Ishikawa (cell line): ENCODE measurements at regions not wholly inside any gene's neighbourhood (a gene's known extent, or its start where the extent isn't known, plus 50 kb on each side); places are given as distances from the start of the nearest gene placed in this dataset.

ENCODE experiments used
- CEBPB ChIP-seq: IDR thresholded peaks from 2 replicates; pipeline ENCODE4 v1.6.1; 2012
- CREB1 ChIP-seq: IDR thresholded peaks from 2 replicates; pipeline ENCODE4 v1.6.1; 2012; ENCODE audit warnings: low read depth
- EGR1 ChIP-seq: IDR thresholded peaks from 2 replicates; pipeline ENCODE4 v1.6.1; 2012
- EP300 ChIP-seq: IDR thresholded peaks from 2 replicates; pipeline ENCODE4 v1.6.1; 2012; ENCODE audit warnings: borderline replicate concordance
- FOXM1 ChIP-seq: IDR thresholded peaks from 2 replicates; pipeline ENCODE4 v1.6.1; 2012; ENCODE audit warnings: low read depth, borderline replicate concordance
- NFIC ChIP-seq: IDR thresholded peaks from 2 replicates; pipeline ENCODE4 v1.6.1; 2012
- RAD21 ChIP-seq: IDR thresholded peaks from 2 replicates; pipeline ENCODE4 v1.6.1; 2012; ENCODE audit warnings: low read depth
- TAF1 ChIP-seq: IDR thresholded peaks from 2 replicates; pipeline ENCODE4 v1.6.1; 2012; ENCODE audit warnings: low read depth, mild to moderate bottlenecking
- TCF12 ChIP-seq: IDR thresholded peaks from 2 replicates; pipeline ENCODE4 v1.6.1; 2012; ENCODE audit warnings: low read depth
- TEAD4 ChIP-seq: IDR thresholded peaks from 2 replicates; pipeline ENCODE4 v1.6.1; 2012
- YY1 ChIP-seq: IDR thresholded peaks from 2 replicates; pipeline ENCODE4 v1.6.1; 2012; ENCODE audit warnings: low read depth
- ZBTB7A ChIP-seq: IDR thresholded peaks from 2 replicates; pipeline ENCODE4 v1.6.1; 2012; ENCODE audit warnings: low read depth
- TF ChIP-seq, protein P1 (sequence below): IDR thresholded peaks from 2 replicates; pipeline ENCODE4 v1.6.1; 2012; ENCODE audit warnings: low read depth, mild to moderate bottlenecking
- TF ChIP-seq, protein P2 (sequence below): IDR thresholded peaks from 2 replicates; pipeline ENCODE4 v1.6.1; 2012
- TF ChIP-seq, protein P3 (sequence below): IDR thresholded peaks from 2 replicates; pipeline ENCODE4 v1.6.1; 2012

DNA sequence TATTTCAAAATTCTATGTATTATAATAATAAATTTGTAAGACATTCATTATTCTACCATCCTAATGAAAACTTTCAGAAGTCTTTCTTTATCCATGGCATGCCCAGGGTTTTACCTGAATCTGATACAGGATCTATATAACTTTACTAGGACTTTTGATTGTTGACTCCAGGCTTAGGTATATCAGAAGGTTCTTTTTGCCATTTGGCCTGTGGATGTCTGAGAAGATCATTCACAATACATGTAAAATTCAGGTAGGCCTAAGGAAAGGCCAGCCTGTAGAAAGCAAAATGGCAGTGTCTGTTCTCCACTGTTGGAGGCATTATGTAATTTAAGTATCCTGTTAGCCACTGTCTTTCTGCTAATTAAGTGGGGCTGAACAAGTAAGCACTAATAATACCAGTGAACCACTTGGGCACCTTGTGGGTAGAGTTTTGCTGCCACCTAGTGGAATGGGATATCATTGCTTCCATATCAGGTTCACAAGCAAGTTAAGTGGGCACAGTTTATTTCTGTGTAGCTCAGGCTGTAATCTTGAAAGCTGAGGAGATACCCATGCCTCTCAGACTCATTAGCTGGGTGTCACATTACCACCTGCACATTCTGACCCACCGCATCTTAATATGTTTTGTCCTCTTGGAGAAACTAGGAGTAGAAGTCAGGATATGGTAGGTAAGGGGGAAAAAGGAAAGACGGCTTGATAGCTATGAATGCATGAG lies 105.5 kb downstream of the SEPTIN7 start:
- TF ChIP-seq FOXM1 (no peak), CEBPB (no peak), ZBTB7A (no peak), RAD21 (peak; percentile 91)
- TF ChIP-seq, protein P1, sequence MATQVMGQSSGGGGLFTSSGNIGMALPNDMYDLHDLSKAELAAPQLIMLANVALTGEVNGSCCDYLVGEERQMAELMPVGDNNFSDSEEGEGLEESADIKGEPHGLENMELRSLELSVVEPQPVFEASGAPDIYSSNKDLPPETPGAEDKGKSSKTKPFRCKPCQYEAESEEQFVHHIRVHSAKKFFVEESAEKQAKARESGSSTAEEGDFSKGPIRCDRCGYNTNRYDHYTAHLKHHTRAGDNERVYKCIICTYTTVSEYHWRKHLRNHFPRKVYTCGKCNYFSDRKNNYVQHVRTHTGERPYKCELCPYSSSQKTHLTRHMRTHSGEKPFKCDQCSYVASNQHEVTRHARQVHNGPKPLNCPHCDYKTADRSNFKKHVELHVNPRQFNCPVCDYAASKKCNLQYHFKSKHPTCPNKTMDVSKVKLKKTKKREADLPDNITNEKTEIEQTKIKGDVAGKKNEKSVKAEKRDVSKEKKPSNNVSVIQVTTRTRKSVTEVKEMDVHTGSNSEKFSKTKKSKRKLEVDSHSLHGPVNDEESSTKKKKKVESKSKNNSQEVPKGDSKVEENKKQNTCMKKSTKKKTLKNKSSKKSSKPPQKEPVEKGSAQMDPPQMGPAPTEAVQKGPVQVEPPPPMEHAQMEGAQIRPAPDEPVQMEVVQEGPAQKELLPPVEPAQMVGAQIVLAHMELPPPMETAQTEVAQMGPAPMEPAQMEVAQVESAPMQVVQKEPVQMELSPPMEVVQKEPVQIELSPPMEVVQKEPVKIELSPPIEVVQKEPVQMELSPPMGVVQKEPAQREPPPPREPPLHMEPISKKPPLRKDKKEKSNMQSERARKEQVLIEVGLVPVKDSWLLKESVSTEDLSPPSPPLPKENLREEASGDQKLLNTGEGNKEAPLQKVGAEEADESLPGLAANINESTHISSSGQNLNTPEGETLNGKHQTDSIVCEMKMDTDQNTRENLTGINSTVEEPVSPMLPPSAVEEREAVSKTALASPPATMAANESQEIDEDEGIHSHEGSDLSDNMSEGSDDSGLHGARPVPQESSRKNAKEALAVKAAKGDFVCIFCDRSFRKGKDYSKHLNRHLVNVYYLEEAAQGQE, result no peak
- TF ChIP-seq, protein P2, sequence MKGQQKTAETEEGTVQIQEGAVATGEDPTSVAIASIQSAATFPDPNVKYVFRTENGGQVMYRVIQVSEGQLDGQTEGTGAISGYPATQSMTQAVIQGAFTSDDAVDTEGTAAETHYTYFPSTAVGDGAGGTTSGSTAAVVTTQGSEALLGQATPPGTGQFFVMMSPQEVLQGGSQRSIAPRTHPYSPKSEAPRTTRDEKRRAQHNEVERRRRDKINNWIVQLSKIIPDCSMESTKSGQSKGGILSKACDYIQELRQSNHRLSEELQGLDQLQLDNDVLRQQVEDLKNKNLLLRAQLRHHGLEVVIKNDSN, result no peak

DNA sequence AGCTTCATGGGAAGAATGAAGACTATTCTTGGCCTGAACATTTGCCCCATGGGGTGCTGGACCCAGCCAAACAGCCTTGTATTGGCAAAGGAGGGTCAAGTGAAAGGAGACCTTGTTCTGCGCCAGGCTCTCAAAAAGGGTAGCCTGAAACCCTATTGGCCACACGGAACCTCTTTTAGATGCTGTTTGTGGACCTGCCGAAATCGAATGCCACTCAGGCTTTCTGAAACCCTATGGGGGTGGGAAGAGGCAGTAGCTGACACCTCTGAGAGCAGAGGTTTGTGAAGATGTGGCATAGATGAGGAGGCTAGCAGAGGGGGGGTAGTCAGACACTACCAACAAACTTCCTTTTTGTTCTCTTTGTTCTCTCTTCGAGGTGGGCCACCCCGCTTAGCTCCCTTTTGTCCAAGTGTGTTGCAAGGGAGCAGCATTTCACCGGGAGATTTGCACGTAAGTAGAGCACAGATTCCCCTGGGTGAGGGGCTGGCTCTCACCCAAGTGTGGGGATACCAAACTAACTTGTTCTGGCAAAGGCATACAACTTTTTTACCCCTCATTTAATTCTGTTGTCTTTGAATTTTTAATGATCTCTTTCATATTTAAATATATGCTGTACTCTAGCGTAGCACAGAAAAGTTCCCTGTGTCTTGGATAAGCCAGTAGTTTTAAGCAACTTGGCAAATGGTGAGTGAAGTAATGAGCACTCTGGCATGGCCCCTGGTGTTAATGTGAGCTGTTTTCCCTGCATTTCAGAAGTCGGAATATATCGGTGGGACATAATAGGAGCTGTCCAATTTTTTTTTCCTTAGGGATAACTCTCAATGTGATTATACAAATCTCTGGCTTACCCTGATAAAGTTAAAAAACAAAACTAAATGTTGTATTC lies 107.7 kb downstream of the SEPTIN7 start:
- TF ChIP-seq, protein P2, result no peak
- TF ChIP-seq YY1 (no peak), RAD21 (no peak), CEBPB (no peak), TAF1 (no peak)
- TF ChIP-seq, protein P1, result no peak
- TF ChIP-seq, protein P3, sequence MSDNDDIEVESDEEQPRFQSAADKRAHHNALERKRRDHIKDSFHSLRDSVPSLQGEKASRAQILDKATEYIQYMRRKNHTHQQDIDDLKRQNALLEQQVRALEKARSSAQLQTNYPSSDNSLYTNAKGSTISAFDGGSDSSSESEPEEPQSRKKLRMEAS, result no peak

DNA sequence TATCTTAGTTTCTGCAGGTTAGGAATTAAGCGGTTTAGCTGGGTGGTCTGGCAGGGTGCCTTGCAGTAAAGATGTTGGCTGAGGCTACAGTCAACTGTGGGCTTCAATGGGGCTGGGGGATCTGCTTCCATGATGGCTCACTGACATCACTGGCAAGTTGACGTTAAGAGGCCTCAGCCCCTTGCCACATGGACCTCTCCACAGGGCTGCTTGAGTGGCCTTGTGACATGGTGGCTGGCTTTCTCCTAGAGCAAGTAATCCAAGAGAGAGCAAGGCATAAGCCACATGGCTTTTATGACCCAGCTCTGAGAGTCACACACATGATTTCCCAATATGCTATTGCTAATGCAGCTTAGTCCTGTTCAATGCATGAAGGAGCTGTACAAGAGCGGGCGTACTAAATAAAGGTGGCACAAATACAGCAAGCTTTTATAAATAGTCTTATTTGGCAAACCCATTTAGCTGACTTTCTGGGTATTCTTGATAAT lies 109.1 kb downstream of the SEPTIN7 start:
- TF ChIP-seq EGR1, result no peak
- no peak for TF ChIP-seq CEBPB
- no peak for TF ChIP-seq ZBTB7A
- no peak for TF ChIP-seq TCF12
- no peak for TF ChIP-seq TAF1
- no peak for TF ChIP-seq TEAD4
- TF ChIP-seq, protein P1, result no peak
- TF ChIP-seq, protein P2, result no peak
- TF ChIP-seq, protein P3, result no peak
- TF ChIP-seq RAD21, result no peak
- TF ChIP-seq YY1, result no peak
- no peak for TF ChIP-seq FOXM1
- no peak for TF ChIP-seq CREB1
- no peak for TF ChIP-seq EP300
- TF ChIP-seq NFIC, result no peak

DNA sequence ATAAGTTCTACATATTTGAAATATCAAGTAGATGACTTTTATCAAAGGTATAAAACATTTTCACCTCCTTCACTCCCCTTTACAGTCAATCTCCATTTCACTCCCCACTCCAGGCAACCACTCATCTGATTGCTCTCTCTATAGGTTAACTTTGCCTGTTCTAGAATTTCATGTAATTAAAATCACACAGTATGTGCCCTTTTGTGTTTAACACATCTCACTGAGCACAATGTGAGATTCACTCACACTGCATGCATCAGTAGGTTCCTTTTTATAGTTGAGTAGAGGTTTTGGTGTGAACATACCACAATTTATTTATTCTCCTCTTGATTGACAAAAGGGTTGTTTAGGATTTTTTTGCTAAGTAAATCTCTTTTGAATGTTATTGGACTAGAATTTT lies 130.7 kb downstream of the SEPTIN7 start:
- TF ChIP-seq TEAD4, result peak; percentile 42; the same call in 1 of the 2 replicates
- TF ChIP-seq EP300, result peak; percentile 38; the same call in 1 of the 2 replicates
